ENCODE measurements at regions not wholly inside any gene's neighbourhood (a gene's known extent, or its start where the extent isn't known, plus 50 kb on each side); places are given as distances from the start of the nearest gene placed in this dataset.
A peak's percentile ranks its signal among the peaks of the same experiment; 100 is the strongest.

DNA sequence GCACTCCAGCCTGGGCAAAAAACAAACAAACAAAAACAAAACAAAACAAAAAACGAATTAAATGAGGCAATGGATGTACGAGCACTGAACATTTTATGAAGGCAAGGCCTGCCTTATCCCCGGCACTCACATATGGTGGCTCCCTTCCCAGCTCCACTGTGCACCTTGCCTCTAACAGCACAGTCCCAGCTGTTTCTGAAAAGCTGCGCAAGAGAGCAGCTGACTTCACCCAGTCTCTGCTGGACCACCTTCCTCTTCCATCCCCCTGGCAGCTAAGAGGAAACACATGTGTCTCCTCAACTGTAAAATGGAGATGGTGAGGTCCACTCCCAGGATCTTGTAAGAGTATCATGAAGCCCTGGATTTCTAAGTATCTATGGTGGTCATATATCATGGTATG, 100.7 kb downstream of the KLF4 start:
- Histone ChIP-seq H3K27ac (replicated peaks in 1 of 4) (peak overlapping the region; percentile 38 to 65 (median 60)), H3K36me3 (no peaks in the 10 kb centered on the region), H3K9me3 (no peaks in the 10 kb centered on the region), H3K4me1 (peaks cover 0 to 36% (median 28%) of the 10 kb centered on the region in 4 donors), H3K4me3 (no peak overlapping the region), H3K27me3 (no peaks in the 10 kb centered on the region)
- DNase-seq (ENCODE audit: extremely low spot score), result no peak
- 80% methylated on average over 4 of the region's 4 CpGs for WGBS
- intact Hi-C loops (cut with DNase I), result no loop called here
- TF ChIP-seq EP300 (IDR thresholded peaks at IDR 0.05) (no peak), POLR2A (IDR thresholded peaks at IDR 0.05; ENCODE audit: low read depth) (no peak), POLR2AphosphoS5 (IDR thresholded peaks at IDR 0.05) (no peak)
- TF ChIP-seq, protein P1, sequence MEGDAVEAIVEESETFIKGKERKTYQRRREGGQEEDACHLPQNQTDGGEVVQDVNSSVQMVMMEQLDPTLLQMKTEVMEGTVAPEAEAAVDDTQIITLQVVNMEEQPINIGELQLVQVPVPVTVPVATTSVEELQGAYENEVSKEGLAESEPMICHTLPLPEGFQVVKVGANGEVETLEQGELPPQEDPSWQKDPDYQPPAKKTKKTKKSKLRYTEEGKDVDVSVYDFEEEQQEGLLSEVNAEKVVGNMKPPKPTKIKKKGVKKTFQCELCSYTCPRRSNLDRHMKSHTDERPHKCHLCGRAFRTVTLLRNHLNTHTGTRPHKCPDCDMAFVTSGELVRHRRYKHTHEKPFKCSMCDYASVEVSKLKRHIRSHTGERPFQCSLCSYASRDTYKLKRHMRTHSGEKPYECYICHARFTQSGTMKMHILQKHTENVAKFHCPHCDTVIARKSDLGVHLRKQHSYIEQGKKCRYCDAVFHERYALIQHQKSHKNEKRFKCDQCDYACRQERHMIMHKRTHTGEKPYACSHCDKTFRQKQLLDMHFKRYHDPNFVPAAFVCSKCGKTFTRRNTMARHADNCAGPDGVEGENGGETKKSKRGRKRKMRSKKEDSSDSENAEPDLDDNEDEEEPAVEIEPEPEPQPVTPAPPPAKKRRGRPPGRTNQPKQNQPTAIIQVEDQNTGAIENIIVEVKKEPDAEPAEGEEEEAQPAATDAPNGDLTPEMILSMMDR (IDR thresholded peaks at IDR 0.05), result no peak

DNA sequence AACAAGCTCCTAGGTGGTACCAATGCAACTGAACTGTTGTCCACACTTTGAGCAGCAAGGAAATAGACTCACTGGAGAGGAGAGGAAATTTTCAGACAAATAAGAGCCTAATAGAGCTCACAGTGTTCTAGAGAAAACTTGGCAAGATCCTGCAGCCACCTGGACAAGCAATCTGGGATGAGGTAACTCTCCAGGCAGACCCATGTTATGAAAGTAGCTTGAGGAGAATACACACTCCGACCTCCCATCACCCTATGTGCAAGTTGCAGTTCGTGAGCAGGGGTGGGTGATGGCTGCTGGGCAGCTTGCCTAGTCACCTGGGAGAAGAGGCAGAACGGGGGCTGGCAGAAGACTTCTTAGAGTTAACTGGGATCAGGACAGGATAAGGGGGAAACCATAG, 102.2 kb downstream of the KLF4 start:
- Histone ChIP-seq H3K36me3 (no peaks in the 10 kb centered on the region), H3K4me3 (no peak overlapping the region), H3K27ac (replicated peaks in 1 of 4) (peak overlapping the region in 3 of 4 donors; percentile 35 to 57 (median 38)), H3K27me3 (no peaks in the 10 kb centered on the region), H3K9me3 (no peaks in the 10 kb centered on the region), H3K4me1 (peaks cover 0 to 36% (median 28%) of the 10 kb centered on the region in 4 donors)
- WGBS, result 48% methylated on average over 3 of the region's 3 CpGs
- DNase-seq (ENCODE audit: extremely low spot score), result no peak
- intact Hi-C loops (cut with DNase I), result no loop called here
- TF ChIP-seq, protein P1 (IDR thresholded peaks at IDR 0.05), result no peak
- TF ChIP-seq EP300 (IDR thresholded peaks at IDR 0.05) (no peak), POLR2AphosphoS5 (IDR thresholded peaks at IDR 0.05) (no peak), POLR2A (IDR thresholded peaks at IDR 0.05; ENCODE audit: low read depth) (no peak)

DNA sequence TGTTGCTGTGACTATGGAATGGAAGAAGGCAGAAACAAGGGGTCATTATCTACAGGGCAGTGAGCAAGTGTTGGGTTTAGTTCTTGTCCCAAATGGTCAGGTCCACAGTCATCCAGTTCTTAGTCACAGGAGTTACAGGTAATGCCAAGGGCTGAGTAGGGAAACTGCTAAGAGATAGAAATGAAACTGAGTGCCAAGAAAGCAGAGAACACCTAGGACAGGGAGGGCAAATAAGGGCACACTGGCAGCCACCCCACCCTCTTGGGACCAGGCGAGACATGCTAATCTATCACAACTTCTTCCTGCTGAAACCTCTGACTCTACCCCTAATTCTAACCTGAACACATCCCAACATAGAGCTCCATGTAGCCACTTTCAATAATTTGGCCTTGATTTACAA, 103.2 kb downstream of the KLF4 start:
- Histone ChIP-seq H3K4me1 (peaks cover 0 to 36% (median 28%) of the 10 kb centered on the region in 4 donors), H3K27ac (replicated peaks in 1 of 4) (no peak overlapping the region), H3K36me3 (no peaks in the 10 kb centered on the region), H3K4me3 (no peak overlapping the region), H3K9me3 (no peaks in the 10 kb centered on the region), H3K27me3 (no peaks in the 10 kb centered on the region)
- DNase-seq (ENCODE audit: extremely low spot score), result no peak
- TF ChIP-seq POLR2AphosphoS5 (IDR thresholded peaks at IDR 0.05), result no peak
- TF ChIP-seq EP300 (IDR thresholded peaks at IDR 0.05), result no peak
- TF ChIP-seq POLR2A (IDR thresholded peaks at IDR 0.05; ENCODE audit: low read depth), result no peak
- TF ChIP-seq, protein P1 (IDR thresholded peaks at IDR 0.05), result no peak
- intact Hi-C loops (cut with DNase I), result no loop called here
- WGBS, result 91% methylated on average over 1 of the region's 1 CpG

Data from esophagus muscularis mucosa (tissue), 4 donors.